ENCODE measurements at regions not wholly inside any gene's neighbourhood (a gene's known extent, or its start where the extent isn't known, plus 50 kb on each side); places are given as distances from the start of the nearest gene placed in this dataset.
"Not testable (repeated sequence)": the region's sequence is repeated elsewhere in the genome, so short reads cannot be mapped to it uniquely, and the experiment has no call there.

GRCh38 chr7:109449760-109450159 lies 880.1 kb downstream of the DNAJB9 start:
- Histone ChIP-seq H3K79me2 (ENCODE audit: low read depth) (no peaks in the 10 kb centered on the region), H3K4me2 (no peak overlapping the region), H3K27ac (no peak overlapping the region), H3K9me3 (ENCODE audit: low read depth) (no peaks in the 10 kb centered on the region), H3F3A (ENCODE audit: low read depth) (no peaks in the 10 kb centered on the region), H3K4me1 (no peaks in the 10 kb centered on the region), H2AFZ (replicated peaks) (no peak overlapping the region), H3K4me3 (no peak overlapping the region), H3K9ac (no peak overlapping the region), H4K20me1 (ENCODE audit: low read depth) (no peaks in the 10 kb centered on the region), H3K27me3 (no peaks in the 10 kb centered on the region), H3K36me3 (no peaks in the 10 kb centered on the region)
- Mint-ChIP-seq H3K9me3 (no peaks in the 10 kb centered on the region), H3K4me3 (no peak overlapping the region), H3K4me1 (no peaks in the 10 kb centered on the region), H3K27me3 (ENCODE audit: insufficient read depth, low read depth) (peaks cover 3% of the 10 kb centered on the region), H3K36me3 (no peaks in the 10 kb centered on the region), H3K27ac (no peak overlapping the region)
- TF ChIP-seq EZH2phosphoT487 (IDR thresholded peaks at IDR 0.05) = no peak
- DNase-seq (ENCODE audit: low spot score) = no peak

- Histone ChIP-seq H4K20me1 (ENCODE audit: low read depth) (no peaks in the 10 kb centered on the region), H2AFZ (replicated peaks) (no peak overlapping the region), H3K36me3 (no peaks in the 10 kb centered on the region), H3K4me1 (no peaks in the 10 kb centered on the region), H3K4me3 (no peak overlapping the region), H3K9me3 (ENCODE audit: low read depth) (no peaks in the 10 kb centered on the region), H3K79me2 (ENCODE audit: low read depth) (no peaks in the 10 kb centered on the region), H3K4me2 (no peak overlapping the region), H3F3A (ENCODE audit: low read depth) (no peaks in the 10 kb centered on the region), H3K27me3 (no peaks in the 10 kb centered on the region), H3K9ac (no peak overlapping the region), H3K27ac (no peak overlapping the region)
- peaks cover 2% of the 10 kb centered on the region for H3K27me3 Mint-ChIP-seq (ENCODE audit: insufficient read depth, low read depth)
- H3K9me3 Mint-ChIP-seq = no peaks in the 10 kb centered on the region
- no peaks in the 10 kb centered on the region for H3K36me3 Mint-ChIP-seq
- H3K4me3 Mint-ChIP-seq = no peak overlapping the region
- no peak for TF ChIP-seq EZH2 (IDR thresholded peaks at IDR 0.05)
- TF ChIP-seq CTCF (IDR thresholded peaks at IDR 0.05) = peak; percentile 29
- H3K4me1 Mint-ChIP-seq = no peaks in the 10 kb centered on the region
- DNase-seq (ENCODE audit: low spot score) = peak; percentile 8
- no peak overlapping the region for H3K27ac Mint-ChIP-seq
These were observed 886.4 kb downstream of the DNAJB9 start for GRCh38 chr7:109456116-109456515.

GRCh38 chr7:109460296-109460695 lies 890.6 kb downstream of the DNAJB9 start:
- H3K36me3 ChIP-seq = no peaks in the 10 kb centered on the region
- no peak overlapping the region for H3K27ac Mint-ChIP-seq
- no peaks in the 10 kb centered on the region for H3K36me3 Mint-ChIP-seq
- no peak overlapping the region for H3K4me2 ChIP-seq
- H3F3A ChIP-seq (ENCODE audit: low read depth) = no peaks in the 10 kb centered on the region
- no peak for DNase-seq (ENCODE audit: low spot score)
- H2AFZ ChIP-seq (replicated peaks) = no peak overlapping the region
- H3K79me2 ChIP-seq (ENCODE audit: low read depth) = no peaks in the 10 kb centered on the region
- H3K9ac ChIP-seq = no peak overlapping the region
- no peaks in the 10 kb centered on the region for H3K27me3 ChIP-seq
- H3K27me3 Mint-ChIP-seq (ENCODE audit: insufficient read depth, low read depth) = no peaks in the 10 kb centered on the region
- no peak overlapping the region for H3K27ac ChIP-seq
- H3K4me3 Mint-ChIP-seq = no peak overlapping the region
- TF ChIP-seq EZH2 (IDR thresholded peaks at IDR 0.05) (no peak), EZH2phosphoT487 (IDR thresholded peaks at IDR 0.05) (no peak)
- no peaks in the 10 kb centered on the region for H3K9me3 ChIP-seq (ENCODE audit: low read depth)
- H3K4me1 Mint-ChIP-seq = no peaks in the 10 kb centered on the region
- H3K4me1 ChIP-seq = no peaks in the 10 kb centered on the region
- no peak overlapping the region for H3K4me3 ChIP-seq
- H4K20me1 ChIP-seq (ENCODE audit: low read depth) = no peaks in the 10 kb centered on the region
- no peaks in the 10 kb centered on the region for H3K9me3 Mint-ChIP-seq

- no peak overlapping the region for H3K27ac ChIP-seq
These were observed 892.5 kb downstream of the DNAJB9 start for GRCh38 chr7:109462171-109462570.

GRCh38 chr7:109467729-109468128 lies 898.1 kb downstream of the DNAJB9 start:
- H3K4me1 Mint-ChIP-seq; H3K27ac Mint-ChIP-seq; DNase-seq (ENCODE audit: low spot score); H3K4me1 ChIP-seq; H3K36me3 ChIP-seq; H3K36me3 Mint-ChIP-seq; H2AFZ ChIP-seq (replicated peaks); H3K27me3 ChIP-seq; H3K79me2 ChIP-seq (ENCODE audit: low read depth); H3K4me2 ChIP-seq; H3K27me3 Mint-ChIP-seq (ENCODE audit: insufficient read depth, low read depth); H3F3A ChIP-seq (ENCODE audit: low read depth); H3K4me3 ChIP-seq; H3K4me3 Mint-ChIP-seq; H3K9ac ChIP-seq; H3K27ac ChIP-seq; H4K20me1 ChIP-seq (ENCODE audit: low read depth); H3K9me3 ChIP-seq (ENCODE audit: low read depth); H3K9me3 Mint-ChIP-seq: not testable (repeated sequence)

More at GRCh38 chr7:109462171-109462570, 892.5 kb downstream of the DNAJB9 start:
- Histone ChIP-seq H3F3A (ENCODE audit: low read depth) (no peaks in the 10 kb centered on the region), H3K9ac (no peak overlapping the region), H2AFZ (replicated peaks) (peak overlapping the region; percentile 59), H3K4me3 (no peak overlapping the region), H3K79me2 (ENCODE audit: low read depth) (no peaks in the 10 kb centered on the region), H3K4me2 (no peak overlapping the region), H4K20me1 (ENCODE audit: low read depth) (no peaks in the 10 kb centered on the region), H3K4me1 (no peaks in the 10 kb centered on the region), H3K9me3 (ENCODE audit: low read depth) (no peaks in the 10 kb centered on the region), H3K36me3 (no peaks in the 10 kb centered on the region), H3K27me3 (no peaks in the 10 kb centered on the region)
- Mint-ChIP-seq H3K4me3 (no peak overlapping the region), H3K36me3 (no peaks in the 10 kb centered on the region), H3K27ac (no peak overlapping the region), H3K9me3 (no peaks in the 10 kb centered on the region), H3K27me3 (ENCODE audit: insufficient read depth, low read depth) (no peaks in the 10 kb centered on the region), H3K4me1 (no peaks in the 10 kb centered on the region)
- no peak for DNase-seq (ENCODE audit: low spot score)
- no peak for TF ChIP-seq CTCF (IDR thresholded peaks at IDR 0.05)

All from neural progenitor cell (in vitro differentiated cells).